GM19455 (cell line): ENCODE measurements at regions not wholly inside any gene's neighbourhood (a gene's known extent, or its start where the extent isn't known, plus 50 kb on each side); places are given as distances from the start of the nearest gene placed in this dataset.
"Not testable (repeated sequence)": the region's sequence is repeated elsewhere in the genome, so short reads cannot be mapped to it uniquely, and the experiment has no call there.

Experiments used
- ATAC-seq: cut with Tn5 transposase; IDR thresholded peaks from one replicate; pipeline ENCODE4 v1.9.1; 2021; ENCODE audit not compliant: unreplicated experiment

DNA sequence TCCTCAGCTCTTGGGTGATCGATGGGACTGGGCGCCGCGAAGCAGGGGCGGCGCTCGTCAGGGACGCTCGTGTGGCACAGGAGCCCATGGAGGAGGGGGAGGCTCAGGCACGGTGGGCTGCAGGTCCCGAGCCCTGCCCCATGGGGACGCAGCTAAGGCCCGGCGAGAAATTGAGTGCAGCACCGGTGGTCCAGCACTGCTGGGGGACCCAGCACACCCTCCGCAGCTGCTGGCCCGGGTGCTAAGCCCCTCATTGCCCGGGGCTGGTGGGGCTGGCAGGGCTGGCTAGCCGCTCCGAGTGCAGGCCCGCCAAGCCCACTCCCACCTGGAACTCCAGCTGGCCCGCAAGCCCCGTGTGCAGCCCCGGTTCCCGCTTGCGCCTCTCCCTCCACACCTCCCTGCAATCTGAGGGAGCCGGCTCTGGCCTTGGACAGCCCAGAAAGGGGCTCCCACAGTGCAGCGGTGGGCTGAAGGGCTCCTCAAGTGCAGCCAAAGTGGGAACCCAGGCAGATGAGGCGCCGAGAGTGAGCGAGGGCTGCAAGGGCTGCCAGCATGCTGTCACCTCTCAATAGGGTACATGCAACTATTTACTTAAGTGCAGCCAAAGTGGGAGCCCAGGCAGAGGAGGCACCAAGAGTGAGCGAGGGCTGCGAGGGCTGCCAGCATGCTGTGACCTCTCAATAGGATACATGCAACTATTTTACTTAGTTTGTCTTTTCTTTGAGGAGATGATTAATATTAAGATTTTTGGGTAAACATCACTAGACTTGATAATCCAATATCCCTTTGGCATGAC, 619.8 kb upstream of the IGFBP7 start:
- ATAC-seq, result not testable (repeated sequence)

DNA sequence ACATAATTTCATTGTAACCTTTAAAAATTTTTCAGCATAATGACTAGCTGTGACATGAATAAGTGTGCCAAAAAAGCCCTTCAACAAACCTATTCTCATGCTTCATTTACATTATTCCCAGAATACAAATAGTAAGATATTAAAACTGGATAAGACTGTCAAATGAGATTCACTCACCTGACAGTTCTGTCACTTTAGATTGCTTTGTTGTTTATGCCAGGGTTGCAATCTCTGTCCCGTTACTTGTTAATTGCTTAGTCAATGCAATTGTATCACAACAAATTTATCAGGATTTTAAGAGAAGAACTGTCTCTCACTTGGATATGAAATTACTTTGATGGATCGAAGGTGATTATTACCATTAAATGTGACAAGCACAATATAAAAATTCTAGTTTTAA, 616.0 kb upstream of the IGFBP7 start:
- no peak for ATAC-seq

DNA sequence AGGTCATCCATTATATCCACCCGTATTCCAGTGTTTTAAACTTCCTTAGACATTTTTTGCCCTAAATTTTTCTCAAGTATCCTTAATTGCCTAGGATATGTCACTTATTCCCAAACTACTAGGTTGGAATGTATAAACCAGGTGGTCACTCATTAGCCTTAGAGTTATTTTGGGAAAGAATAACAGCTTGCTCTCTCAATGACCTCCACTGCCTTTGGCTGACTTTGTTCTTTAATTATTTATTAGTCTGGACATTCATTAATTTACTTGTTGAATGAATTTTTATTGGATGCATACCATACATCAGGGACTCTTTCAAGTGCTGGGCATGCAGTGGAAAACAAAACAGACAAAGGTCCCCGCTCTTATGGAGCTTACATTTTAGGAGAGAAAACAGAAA, 609.3 kb upstream of the IGFBP7 start:
- no peak for ATAC-seq

DNA sequence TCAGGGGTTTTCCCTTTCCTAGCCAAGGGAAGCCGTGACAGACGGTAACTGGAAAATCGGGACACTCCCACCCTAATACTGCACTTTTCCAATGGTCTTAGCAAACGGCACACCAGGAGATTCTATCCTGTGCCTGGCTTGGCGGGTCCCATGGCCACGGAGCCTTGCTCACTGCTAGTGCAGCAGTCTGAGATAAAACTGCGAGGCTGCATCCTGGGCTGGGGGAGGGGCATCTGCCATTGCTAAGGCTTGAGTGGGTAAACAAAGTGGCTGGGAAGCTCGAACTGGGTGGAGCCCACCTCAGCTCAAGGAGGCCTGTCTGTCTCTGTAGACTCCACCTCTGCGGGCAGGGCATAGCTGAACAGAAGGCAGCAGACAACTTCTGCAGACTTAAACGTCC, 604.1 kb upstream of the IGFBP7 start:
- ATAC-seq, result not testable (repeated sequence)

DNA sequence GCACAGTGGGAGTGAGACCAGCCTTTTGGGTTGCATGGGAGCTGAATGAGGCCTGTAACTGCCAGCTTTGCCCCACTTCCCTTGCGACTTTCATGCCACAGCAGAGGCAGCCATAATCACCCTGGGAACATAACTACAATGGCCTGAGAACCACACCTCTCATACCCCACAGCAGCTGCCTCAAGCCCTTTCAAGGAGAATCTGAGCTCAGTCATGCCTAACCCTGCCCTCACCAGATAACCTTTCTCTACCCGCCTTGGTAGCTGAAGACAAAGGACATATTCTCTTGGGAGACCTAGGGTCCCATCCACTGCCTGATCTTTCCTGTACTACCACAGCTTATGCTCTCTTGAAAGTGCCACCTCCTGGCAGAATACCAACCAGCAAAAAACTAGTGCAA, 599.9 kb upstream of the IGFBP7 start:
- ATAC-seq, result no peak

DNA sequence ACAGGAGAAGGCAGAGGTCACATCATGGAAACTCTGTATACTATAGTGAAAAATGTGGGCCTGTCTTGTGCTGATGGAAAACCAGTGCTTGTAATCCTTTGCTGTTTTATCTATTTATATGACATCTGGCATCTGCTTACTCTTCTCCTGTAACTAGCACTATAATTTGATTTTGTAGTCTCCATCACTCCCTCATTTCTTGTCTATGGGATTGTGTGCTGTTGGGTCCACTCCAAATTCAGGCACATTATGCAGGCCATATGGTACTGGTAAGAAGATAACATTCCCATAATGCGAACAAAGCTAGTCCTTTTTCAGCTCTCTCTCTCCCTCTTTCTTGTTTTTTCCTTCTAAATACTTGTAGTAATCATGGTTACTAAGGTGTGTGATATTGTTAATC, 581.2 kb upstream of the IGFBP7 start:
- no peak for ATAC-seq

DNA sequence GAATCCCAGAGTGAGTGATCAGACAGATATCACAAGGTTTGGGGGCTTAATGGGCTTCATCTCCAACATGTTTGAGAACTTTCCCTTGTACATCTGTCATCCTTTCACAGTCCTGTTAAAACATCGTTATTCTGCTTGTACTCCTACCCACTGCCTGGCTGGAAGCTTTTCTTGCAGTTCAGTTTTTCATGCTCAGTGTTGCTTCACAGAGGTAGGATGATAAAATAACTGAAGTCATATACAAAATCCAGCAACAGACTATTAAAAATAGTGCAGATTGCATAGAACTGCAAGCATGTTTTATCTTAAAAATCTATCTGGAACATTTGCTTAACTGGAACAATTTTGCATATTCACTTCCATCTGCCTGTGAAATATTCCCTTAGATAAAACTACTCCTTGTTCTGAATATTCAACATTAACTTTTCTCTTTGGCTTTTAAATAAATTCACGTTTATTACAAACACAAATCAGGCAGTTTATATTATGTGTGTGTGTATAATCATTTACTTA, 579.6 kb upstream of the IGFBP7 start:
- no peak for ATAC-seq

DNA sequence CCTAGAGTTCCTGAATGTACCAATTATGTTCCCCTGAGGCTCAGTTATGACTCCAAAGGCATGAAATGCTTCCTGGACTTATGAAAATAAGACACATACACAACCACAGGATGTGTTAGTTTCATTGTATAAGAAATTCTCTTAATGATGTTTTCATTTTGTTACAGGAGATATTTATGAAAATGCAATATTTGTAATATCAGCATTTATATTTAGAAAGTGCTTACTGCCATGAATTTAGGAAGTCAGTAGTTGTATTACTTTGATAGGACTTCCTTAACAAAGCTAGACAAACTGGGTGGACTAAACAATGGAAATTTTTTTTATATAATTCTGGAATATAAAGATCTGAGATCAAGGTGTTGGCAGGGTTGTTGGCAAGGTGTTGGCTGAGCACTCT, 572.1 kb upstream of the IGFBP7 start:
- ATAC-seq, result no peak

DNA sequence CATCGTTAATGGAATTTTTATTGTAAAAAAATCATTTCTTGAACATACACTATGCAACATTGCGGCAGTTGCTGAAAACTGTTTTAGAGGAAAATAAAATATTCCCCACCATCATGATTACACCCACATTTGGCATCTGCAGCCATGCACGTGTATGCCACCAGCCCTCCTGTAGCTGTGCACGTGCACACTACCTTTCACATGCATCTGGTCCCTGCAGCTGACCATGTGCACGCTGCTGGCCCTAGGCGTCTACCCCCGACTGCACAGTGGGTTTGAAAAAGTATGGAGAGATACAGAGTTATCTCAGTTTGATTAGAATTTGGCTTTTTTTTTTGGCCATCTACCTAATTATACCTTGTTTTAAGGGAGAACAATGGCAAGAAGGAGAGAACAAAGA, 569.8 kb upstream of the IGFBP7 start:
- no peak for ATAC-seq

DNA sequence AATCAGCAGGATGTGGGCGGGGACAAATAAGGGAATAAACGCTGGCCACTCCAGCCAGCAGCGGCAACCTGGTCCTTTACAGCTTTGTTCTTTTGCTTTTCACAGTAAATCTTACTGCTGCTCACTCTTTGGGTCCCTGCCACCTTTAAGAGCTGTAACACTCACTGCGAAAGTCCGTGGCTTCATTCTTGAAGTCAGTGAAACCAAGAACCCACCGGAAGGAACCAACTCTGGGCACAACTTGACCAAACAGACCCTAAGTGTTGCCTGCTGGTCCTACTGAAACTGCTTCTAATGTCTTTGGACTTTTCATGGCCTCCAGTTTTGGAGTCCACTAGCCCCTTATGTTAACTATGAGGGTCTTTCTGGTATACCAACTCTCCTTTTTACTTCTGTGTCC, 566.2 kb upstream of the IGFBP7 start:
- ATAC-seq, result no peak

DNA sequence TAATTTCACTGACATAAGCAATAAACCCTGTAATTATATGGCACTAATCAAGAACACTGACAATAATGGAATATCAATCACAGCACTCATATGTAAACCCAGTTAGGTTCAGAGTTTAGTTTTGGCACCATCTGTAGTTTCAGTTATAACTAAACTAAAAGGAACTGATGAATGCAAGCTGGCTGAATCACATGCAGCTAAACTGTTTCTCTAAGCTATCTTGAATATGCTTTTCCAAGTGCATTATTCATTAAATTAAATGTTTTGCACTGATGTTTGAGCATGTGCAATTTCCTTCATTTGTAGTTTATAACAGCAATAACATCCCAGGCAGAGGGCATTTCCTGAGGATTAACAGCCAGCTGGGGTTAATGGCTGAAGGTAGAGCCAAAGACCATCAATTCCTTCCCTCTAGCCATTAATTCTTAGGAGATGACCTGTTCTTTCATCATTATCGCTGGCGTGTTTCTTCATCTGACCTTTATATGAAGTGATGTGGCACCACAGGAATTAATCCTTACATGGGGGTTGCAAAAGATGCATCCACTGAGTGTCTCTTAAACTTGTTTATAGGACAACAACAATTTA, 562.8 kb upstream of the IGFBP7 start:
- ATAC-seq, result no peak

DNA sequence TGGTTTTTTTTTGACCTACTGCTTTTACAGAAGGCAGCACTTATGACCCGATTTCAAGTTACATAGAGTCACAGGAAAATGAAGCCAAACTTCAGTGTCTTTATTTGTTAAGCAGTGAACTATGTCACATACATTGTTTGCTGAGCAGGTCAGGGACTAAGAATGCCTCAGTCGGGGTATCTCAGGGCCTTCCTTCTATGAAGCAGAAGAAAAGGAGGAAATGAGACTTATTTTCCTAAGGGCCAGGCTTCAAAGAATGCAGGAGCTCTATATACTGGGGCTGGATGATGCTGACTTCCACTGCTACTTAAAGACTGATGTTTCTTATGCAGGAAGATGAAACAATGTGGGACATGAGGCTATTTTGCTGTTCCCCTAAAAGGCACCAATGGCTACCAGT, 558.4 kb upstream of the IGFBP7 start:
- ATAC-seq, result no peak

DNA sequence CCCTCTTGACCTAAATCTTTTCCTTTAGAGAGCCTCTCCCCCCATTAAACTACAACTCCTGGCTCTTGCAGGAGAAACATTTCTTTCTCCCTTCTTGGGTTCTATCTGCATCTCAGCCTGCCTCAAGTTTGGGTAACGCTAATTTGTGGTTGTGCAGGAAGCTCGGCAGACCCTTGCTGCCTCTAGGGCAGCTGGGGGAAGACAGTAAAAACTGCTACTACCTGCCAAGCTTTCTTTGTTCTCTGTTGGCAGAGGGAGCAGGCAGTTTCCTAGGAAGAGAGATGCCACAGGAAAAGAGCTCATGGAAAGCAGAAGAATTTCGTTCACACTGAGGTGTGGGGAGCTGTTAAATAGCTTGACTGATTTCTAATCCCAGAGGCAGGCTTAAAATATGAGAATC, 555.6 kb upstream of the IGFBP7 start:
- no peak for ATAC-seq

DNA sequence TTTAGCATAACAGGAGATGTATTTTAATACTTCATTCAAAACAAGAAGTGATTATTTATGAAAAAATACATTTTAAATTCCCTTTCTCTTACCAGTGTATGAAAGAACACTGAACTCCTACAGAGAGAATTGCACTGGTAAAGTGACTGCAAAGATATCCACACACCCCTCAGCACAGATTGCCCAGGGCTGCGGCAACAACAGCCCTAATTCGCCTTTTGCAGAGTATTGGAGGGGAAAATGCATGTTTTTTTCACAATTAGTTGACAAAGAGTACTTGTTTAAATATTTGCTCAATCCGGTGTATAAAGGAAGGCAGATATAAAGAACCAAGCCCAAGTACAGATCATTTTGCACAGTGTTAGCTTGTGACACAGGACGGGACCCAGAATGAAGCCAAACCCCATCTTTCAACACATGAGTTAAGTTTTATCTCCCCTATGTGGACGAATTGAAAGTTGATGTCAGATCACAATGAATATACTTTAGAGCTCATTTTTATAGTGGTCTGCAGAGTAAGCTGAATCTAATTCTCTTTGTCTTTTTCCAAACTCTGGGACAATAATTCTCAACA, 551.4 kb upstream of the IGFBP7 start:
- ATAC-seq, result no peak

DNA sequence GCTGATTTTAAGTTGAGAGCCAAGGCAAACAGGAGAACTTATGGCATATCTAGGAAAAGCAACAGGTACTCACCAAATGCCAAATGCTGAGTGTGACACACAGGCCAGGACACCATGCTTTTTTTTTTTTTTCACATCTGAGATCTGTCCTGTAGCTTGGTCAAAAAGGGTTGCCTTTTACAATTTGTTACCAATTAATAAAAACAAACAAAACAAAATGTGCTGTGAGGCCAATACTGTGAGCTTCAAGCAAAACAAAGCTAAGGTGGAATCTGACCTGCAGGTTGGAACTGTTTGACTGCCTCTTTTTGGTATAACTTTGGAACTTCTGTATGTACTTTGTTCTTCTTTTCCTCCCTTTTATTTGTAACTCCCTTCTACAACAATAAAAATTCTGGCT, 548.5 kb upstream of the IGFBP7 start:
- ATAC-seq, result no peak

DNA sequence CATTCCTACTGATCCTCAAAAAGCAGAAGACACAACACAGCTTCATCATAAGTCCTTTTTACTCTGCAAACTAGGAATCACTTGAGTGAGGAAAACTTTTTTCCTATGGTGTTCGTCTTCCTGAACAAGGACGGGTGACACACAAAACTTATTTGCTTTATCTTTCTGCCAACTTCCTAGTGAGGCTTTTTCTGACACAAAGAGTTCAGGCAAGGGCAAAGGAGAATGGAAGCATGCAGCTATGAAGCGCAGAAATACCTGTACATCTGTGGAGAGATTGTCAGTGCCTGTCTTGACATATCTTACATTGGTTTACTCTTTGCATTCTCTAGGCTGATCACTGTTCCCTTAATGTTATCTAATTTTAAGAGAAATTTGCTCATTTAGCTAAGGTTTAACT, 548.0 kb upstream of the IGFBP7 start:
- ATAC-seq, result no peak

DNA sequence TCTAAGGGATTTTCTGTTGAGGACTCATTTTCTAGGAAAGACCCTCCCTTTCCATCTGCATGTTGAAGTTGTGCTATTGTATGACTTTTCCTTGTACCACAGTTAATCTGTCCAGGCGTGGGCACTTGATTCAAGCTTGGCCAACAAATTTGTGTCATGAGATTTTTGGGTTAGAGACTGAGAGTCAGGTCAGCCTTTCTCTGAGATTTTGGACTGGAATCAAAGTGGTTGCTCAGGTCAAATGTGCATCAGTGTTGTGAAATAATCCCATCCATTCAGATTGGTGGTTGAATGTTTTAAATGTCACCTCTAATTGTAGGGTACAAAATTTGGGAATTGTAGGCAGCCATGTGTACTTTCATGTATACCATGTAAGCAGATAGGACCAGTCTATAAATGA, 545.2 kb upstream of the IGFBP7 start:
- no peak for ATAC-seq

DNA sequence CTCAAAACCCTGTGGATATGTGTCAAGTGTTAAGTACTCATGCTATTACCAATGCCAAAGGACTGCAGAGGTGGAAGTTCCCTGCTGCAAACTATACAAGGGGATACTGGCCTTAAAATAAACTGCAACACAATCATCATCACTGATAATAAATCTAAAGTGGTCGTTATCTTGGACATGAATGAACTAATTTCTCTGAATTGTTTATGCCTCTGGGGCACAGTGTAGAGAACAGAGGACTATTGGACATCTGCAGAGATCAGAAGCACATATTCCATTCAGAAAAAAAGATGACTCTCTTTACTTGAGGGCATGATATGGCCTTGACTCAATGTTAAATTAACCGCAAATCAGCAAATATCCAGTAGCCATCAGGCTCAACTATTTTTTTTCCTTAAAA, 542.6 kb upstream of the IGFBP7 start:
- no peak for ATAC-seq

DNA sequence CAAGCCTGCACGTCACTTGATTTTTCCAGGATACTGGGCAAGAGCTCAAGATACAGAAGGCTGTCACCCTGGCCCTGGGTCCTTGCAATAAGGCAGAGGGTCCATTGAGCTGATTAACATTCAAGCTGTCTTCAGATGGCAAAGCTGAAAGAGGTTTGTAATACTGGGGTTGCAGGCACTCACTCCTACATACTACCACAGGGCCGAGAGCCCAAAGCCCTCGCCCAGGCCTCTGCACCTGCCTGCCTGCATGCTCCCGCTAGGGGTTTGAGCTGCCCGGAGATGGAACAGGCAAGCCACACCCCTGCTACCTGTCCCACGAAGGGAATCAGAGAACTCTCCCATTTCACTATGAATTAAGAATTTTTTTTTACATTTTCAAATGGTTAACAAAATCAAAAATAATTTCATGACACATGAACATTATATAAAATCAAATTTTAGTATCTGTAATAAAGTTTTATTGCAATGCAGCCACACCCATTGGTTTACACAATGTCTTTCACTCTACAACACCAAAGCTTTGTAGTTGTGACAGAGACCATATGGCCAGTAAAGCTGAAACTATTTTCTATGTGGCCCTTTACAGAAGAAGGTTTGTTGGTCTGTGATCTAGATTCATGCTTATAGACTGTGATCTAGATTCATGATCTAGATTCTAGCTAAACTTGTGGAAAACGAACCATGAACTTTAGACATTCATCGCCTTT, 530.4 kb upstream of the IGFBP7 start:
- no peak for ATAC-seq

DNA sequence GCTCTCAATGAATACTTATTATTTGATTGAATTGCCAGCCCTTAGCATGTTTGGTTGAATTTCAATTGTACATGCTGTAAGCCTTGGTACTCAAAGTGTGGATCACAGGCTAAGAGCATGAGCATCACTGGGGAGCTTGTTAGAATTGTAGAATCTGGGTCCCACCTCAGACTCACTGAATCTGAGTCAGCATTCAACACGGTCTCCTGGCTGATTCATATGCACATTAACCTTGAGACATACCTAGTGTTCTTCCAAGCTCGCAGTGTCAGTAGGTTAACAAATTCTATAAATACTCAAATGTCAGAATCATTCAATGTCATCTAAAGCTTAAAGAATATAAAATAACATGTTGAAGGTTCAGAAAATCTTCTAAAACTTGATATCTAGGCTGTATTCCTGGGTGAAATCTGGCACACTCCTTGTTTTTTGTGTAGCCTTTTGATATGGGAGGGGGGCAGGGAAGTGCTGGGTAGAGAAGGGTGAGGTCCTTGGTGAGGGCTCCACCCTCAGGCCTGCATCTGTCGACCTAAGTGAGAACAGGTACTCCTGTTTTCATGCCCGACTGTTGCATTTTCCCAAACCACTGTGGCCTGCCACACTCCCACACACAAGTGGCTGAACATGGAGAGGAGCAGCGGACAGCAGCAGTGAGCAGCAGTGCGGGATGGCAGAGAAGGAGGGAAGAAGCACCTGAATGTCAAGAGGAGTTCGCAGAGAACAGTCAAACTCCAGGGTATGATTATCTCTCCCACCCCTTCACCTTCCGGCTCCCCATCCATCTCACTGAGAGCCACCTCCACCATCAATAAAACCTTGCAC, 529.6 kb upstream of the IGFBP7 start:
- ATAC-seq, result no peak

DNA sequence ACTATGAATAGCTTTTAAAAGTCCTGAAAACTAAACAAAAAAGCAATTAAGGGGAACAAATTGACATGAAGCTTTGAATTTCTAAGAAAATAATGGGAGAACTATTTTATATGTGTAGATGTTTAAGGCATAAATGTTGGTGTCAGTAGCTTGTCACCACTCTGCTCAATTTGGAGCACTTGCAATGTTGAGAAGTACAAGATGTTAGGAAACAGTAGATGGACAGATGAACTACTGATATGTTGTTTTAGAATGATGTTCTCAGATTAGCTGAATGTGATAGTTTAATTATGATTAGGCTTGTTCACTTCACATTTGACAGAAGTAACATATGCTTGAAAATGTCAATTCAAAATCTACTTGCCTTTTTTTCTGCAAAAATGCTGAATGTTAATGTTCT, 525.7 kb upstream of the IGFBP7 start:
- no peak for ATAC-seq
